Left kidney (tissue), 1 donor: ENCODE measurements at regions not wholly inside any gene's neighbourhood (a gene's known extent, or its start where the extent isn't known, plus 50 kb on each side); places are given as distances from the start of the nearest gene placed in this dataset.
A peak's percentile ranks its signal among the peaks of the same experiment; 100 is the strongest.
"Not testable (repeated sequence)": the region's sequence is repeated elsewhere in the genome, so short reads cannot be mapped to it uniquely, and the experiment has no call there.

Experiments
- DNase-seq: peaks from one replicate; pipeline ENCODE4 v3.0.0-alpha.2; 2013

DNA sequence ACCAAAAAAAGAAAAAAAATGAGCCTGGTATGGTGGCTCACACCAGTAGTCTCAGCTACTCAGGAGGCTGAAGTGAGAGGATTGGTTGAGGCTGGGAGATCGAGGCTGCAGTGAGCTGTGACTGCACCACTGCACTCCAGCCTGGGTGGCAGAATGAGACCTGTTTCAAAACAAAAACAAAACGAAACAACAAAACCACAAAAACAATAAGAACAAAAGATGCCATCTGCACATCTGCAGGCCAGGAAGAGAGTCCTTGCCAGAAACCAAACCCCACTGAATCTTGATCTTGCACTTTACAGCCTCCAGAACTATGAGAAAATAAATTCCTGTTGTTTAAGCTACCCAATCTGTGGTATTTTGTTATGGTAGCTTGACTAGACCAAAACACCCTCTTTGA lies 207.7 kb downstream of the YTHDC2 start:
- no peak for DNase-seq

- DNase-seq = peak; percentile 81
Observed at GRCh38 chr5:113723021-113723420, 209.5 kb downstream of the YTHDC2 start.

DNA sequence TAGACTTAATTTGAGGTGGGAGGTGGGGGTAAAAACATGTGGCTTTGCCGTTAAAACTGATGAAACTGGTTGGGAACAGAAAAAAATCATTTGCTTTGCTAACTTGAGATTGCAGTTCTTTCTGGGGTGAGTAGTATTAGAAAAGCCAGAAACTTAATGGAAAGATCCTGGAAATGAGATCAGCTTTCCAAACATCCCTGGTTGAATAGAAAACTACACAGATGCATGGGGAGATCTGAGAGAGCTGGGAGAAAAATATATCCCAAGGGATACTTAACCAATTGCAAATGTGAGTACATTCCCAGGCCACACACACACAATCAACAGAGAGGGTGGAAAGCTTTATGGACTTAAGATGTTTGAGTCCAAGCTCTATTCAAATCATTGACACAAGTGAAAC lies 222.3 kb downstream of the YTHDC2 start:
- no peak for DNase-seq

GRCh38 chr5:113742176-113742575 lies 228.7 kb downstream of the YTHDC2 start:
- DNase-seq = no peak

- no peak for DNase-seq
Observed at GRCh38 chr5:113742639-113743038, 229.1 kb downstream of the YTHDC2 start.

- no peak for DNase-seq
Observed at GRCh38 chr5:113748403-113748802, 234.9 kb downstream of the YTHDC2 start.

DNA sequence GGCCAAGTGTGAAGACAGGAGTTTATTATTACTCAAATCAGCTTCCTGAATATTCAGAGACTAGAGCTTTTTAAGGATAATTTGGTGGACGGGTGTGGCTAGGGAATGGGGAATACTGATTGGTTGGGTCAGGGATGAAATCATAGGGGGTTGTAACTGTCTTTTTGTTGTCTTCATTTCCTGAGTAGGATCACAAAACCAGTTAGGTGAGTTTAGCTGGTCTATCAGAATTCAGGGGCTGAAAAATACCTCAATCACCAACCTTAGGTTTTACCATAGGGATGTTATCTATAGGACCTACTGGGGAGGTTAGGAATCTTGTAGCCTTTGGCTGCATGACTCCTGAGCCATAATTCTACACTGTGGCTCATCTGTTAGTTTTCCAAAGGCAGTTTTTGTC lies 235.8 kb downstream of the YTHDC2 start:
- no peak for DNase-seq

GRCh38 chr5:113753182-113753581 lies 239.7 kb downstream of the YTHDC2 start:
- DNase-seq = not testable (repeated sequence)

DNA sequence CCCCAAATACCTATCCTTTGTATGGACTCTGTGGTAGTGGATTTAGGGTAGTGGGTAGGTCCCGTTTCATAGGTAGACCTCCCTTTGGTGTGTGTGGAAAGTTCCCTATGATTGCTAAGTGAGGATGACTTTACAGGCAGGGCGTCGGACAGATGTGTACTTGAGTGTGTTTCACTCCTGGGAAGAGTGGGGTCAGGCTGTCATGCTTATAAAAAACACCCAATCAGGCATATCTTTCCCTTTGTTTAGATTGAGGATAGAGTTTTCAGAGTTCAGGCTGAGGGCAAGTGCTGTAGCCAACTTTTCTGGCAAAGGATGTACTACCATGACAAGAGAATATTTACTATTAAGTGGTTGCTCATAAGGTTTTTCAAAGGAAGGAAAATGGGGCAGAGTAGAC lies 242.0 kb downstream of the YTHDC2 start:
- DNase-seq = no peak

DNA sequence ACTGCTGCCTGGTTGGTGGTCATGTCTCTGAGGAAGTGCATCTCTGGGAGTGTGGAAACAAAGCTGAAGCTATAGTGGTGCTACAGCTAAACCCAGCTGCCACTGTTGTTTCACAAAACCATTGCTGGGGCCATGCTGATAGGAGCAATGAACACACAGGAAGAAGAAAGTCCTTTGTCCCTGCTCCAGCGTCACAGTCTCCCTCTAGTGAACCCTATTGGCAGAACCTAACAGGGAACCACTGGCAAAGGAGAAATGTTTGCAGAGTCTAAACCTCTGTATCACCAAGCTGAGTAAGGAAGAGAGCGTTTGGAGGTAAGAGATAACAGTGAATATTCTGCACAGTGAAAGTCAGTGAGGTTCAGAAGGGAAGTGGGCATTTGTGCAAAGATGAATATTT lies 244.0 kb downstream of the YTHDC2 start:
- DNase-seq = no peak

GRCh38 chr5:113759505-113759904 lies 246.0 kb downstream of the YTHDC2 start:
- no peak for DNase-seq

DNA sequence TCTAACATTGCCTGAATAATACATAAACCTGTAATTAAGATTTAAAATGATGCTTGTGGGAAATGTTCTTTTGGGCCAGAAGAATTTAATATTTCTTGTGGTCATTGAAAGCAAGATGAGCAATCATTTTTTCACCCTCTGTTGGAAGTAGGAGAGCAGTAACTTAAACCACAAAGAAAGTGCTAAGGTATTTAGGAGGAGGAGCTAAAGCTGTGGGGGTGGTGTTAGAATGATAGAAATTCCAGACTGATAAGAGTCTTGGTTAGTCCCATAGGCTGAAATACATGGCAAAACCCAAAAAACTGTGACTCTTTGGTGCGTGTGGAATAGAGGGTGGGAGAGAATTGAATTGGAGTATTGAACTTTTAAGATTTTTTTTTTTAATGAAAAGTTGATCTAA lies 247.0 kb downstream of the YTHDC2 start:
- DNase-seq = no peak

GRCh38 chr5:113761594-113761993 lies 248.1 kb downstream of the YTHDC2 start:
- DNase-seq = no peak

DNA sequence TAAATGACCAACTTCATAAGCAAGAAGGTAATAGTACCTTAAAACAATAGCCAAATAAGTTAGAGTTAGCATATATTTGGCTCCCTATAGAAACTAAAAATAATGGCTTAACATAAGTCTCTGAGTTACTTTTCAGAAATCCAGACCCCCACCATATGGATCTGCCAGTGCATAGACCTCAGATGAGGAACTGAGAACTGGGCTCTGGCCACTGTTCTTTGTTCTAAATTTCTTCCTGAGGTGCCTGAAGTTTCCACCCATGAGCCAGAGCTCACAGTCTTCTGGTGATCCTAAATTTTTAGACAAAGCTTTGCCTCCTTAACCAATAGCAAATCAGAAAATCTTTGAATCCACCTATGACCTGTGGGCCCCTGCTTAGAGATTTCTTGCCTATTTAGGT lies 250.9 kb downstream of the YTHDC2 start:
- no peak for DNase-seq

GRCh38 chr5:113766827-113767226 lies 253.3 kb downstream of the YTHDC2 start:
- DNase-seq = not testable (repeated sequence)

- no peak for DNase-seq
Observed at GRCh38 chr5:113770648-113771047, 257.2 kb downstream of the YTHDC2 start.

DNA sequence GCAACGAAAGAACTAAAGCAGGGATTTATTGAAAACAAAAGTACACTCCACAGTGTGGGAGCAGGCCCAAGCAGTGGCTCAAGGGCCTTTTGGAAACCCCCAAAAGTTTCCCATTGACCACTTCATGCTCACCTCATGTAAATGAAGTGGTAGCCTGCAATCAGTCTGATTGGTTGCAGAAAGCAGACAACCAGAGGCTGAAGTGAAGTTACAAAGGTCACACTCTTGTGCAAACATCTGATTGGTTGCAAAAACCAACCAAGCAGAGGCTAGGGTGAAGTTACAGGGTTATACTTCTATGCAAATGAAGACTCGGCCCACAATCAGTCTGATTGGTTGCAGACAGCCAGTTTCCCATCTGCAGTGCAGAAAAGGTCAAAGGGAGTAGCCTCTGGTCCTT lies 258.0 kb downstream of the YTHDC2 start:
- DNase-seq = no peak

DNA sequence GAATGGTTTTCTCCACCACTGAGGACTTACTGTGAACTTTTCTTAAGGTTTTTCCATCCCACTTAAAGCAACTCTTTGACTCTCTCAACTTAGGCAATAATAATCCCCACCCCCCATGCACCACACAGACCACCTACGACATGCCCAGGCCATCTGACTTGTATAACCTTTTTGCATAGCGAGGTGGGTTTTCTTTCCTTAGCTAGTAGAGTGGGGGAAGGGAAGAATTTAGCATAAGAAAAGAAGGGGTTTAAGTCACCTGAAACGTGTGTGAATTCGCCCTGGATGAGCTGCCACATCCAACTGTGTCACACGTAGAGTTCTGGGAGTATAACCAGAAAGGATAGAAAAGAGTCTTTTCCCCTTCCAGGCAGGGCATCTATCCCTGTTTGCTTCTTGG lies 262.7 kb downstream of the YTHDC2 start:
- DNase-seq = no peak

- DNase-seq = no peak
Observed at GRCh38 chr5:113776832-113777525, 263.5 kb downstream of the YTHDC2 start.

GRCh38 chr5:113778147-113778546 lies 264.7 kb downstream of the YTHDC2 start:
- no peak for DNase-seq

DNA sequence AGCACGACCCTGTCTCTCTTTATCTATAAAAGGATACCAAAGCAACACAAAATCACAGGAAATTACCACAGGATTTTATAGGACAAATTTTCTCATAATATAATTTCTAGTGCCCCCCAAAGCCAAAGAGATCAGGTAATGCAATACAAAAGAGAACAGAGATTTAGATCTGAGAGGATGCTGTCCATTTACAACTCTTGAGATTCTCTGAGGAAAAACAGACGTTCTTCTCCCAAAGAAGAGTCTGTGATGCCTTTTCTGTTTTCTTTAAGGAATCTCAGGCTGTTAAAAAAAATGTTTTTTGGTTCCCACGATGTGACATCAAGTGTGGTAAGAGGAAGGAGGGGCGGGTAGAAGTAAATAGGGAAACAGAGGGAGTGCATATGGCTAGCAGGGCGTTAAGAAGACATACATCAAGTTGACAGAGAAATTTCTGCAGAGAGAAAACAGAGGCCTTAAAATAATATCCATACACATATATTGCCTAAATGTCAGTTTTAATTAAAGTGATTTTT lies 274.7 kb downstream of the YTHDC2 start:
- DNase-seq = peak; percentile 20

- no peak for DNase-seq
Observed at GRCh38 chr5:113789769-113790168, 276.3 kb downstream of the YTHDC2 start.

GRCh38 chr5:113792806-113793205 lies 279.3 kb downstream of the YTHDC2 start:
- no peak for DNase-seq

GRCh38 chr5:113794981-113795380 lies 281.5 kb downstream of the YTHDC2 start:
- DNase-seq = no peak
